ENCODE measurements at regions not wholly inside any gene's neighbourhood (a gene's known extent, or its start where the extent isn't known, plus 50 kb on each side); places are given as distances from the start of the nearest gene placed in this dataset.

DNA sequence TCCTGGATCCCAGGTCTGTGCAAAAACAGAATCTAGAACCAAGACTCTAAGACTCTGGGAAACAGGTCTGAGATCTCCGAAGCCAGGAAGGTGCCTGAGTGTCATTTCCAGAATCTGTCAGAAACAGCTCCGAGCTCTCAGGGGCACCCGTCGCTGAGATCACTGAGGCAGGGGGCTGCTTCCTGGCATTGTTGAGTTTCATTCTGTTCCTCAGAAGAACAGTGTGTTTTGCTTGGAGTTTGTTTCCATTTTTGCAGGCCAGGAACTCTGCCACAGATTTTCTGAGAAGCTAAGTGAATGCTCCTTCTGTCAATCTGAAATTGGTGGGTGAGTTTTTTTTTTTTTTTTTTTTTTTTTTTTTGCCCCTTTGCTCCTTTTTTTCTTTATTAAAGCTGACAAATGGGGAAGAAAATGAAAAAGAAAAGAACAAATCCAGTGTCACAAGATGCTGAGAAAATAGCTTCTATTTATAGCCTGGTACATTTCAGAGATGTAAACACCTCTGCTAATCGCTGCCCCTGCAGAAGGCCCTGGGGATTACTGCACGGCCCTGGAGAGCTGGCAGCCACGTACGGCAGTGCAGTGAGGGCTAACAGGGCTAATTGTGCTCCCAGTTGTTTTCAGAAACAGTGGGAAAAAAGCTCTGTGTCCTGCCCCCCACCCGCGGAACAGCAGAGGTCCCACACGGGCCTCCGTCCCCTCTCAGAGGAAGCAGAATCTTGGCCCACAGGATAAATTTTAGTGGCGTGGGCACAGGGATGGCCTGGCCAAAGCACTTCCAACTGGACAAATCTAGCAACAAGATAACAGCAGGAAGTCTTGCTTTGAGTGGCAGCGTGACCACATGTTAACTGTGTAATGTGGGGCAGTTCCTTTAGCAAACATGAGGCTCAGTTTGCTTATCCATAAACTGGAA lies 237.6 kb upstream of the IRS2 start:
- H3K4me3 ChIP-seq: no peak overlapping the region
- H3K27me3 ChIP-seq: no peaks in the 10 kb centered on the region
- H3K9me3 ChIP-seq: no peaks in the 10 kb centered on the region
- TF ChIP-seq CTCF (IDR thresholded peaks at IDR 0.05): no peak
- no peaks in the 10 kb centered on the region for H3K36me3 ChIP-seq
- FAIRE-seq (no peak), DNase-seq (peak in 2 of 6 donors; percentile 13 to 34), ATAC-seq (peak; percentile 70 to 94 (median 90))
- peak overlapping the region in 2 of 4 donors; percentile 17 to 38 for H3K27ac ChIP-seq
- intact Hi-C loops (cut with DNase I): no loop called here
- H3K4me1 ChIP-seq: no peaks in the 10 kb centered on the region
- WGBS, 2 donors: 59 to 61% methylated on average over 14 of the region's 14 CpGs

- no peak overlapping the region for H3K27ac ChIP-seq
- intact Hi-C loops (cut with DNase I): no loop called here
- H3K36me3 ChIP-seq: no peaks in the 10 kb centered on the region
- peaks cover 12 to 16% (median 12%) of the 10 kb centered on the region in 3 donors for H3K4me1 ChIP-seq
- no peak for DNase-seq
- H3K9me3 ChIP-seq: no peaks in the 10 kb centered on the region
- FAIRE-seq: no peak
- no peaks in the 10 kb centered on the region for H3K27me3 ChIP-seq
- no peak for ATAC-seq
- WGBS, 2 donors: 83 to 89% methylated on average over 11 of the region's 11 CpGs
- no peak for TF ChIP-seq CTCF (IDR thresholded peaks at IDR 0.05)
- no peak overlapping the region for H3K4me3 ChIP-seq
These were observed 231.6 kb upstream of the IRS2 start for GRCh38 chr13:110018009-110018408.

- FAIRE-seq (no peak), ATAC-seq (peak in 2 of 4 donors; percentile 11 to 70), DNase-seq (no peak)
- intact Hi-C loops (cut with DNase I): no loop called here
- Histone ChIP-seq H3K9me3 (no peaks in the 10 kb centered on the region), H3K27me3 (no peaks in the 10 kb centered on the region), H3K4me1 (peaks cover 12 to 16% (median 12%) of the 10 kb centered on the region in 3 donors), H3K36me3 (no peaks in the 10 kb centered on the region), H3K27ac (no peak overlapping the region), H3K4me3 (no peak overlapping the region)
- WGBS, 2 donors: 66 to 69% methylated on average over 7 of the region's 7 CpGs
- TF ChIP-seq CTCF (IDR thresholded peaks at IDR 0.05): no peak
These were observed 231.0 kb upstream of the IRS2 start for GRCh38 chr13:110017379-110017778.

- 11 to 16% methylated on average over 6 of the region's 6 CpGs for WGBS, 2 donors
- intact Hi-C loops (cut with DNase I): no loop called here
- Histone ChIP-seq H3K4me3 (no peak overlapping the region), H3K9me3 (no peaks in the 10 kb centered on the region), H3K27ac (peak overlapping the region in 3 of 4 donors; percentile 25 to 63 (median 47)), H3K4me1 (peaks cover 12 to 16% (median 12%) of the 10 kb centered on the region in 3 donors), H3K36me3 (no peaks in the 10 kb centered on the region), H3K27me3 (no peaks in the 10 kb centered on the region)
- no peak for TF ChIP-seq CTCF (IDR thresholded peaks at IDR 0.05)
- peak; percentile 57 to 87 (median 78) for DNase-seq
- FAIRE-seq: no peak
- ATAC-seq: peak; percentile 61 to 82 (median 79)
These were observed 228.9 kb upstream of the IRS2 start for GRCh38 chr13:110015253-110015652.

DNA sequence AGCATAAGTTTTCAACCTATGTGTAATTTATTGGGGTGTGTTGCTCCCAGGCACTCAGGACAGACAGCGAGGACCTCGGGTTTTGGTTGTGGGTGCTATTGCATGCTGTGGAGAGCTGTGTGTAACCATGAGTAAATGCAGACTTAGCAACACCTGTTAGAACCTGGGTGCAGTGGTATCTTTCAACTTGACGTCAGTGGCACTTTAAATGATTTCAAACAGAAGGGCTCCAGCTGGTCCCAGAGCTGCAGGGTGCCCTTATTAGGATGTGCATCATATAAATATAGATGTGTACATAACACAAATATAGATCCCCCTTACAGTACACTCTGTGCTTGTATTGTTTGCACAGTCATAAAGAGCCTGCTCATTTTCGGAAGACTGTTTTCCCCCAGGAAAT lies 228.3 kb upstream of the IRS2 start:
- H3K27me3 ChIP-seq: no peaks in the 10 kb centered on the region
- H3K9me3 ChIP-seq: no peaks in the 10 kb centered on the region
- DNase-seq: peak in 3 of 6 donors; percentile 43 to 70 (median 55)
- 31 to 33% methylated on average over 4 of the region's 4 CpGs for WGBS, 2 donors
- H3K36me3 ChIP-seq: no peaks in the 10 kb centered on the region
- no peak overlapping the region for H3K4me3 ChIP-seq
- intact Hi-C loops (cut with DNase I): no loop called here
- FAIRE-seq: no peak
- peaks cover 12 to 16% (median 12%) of the 10 kb centered on the region in 3 donors for H3K4me1 ChIP-seq
- no peak for TF ChIP-seq CTCF (IDR thresholded peaks at IDR 0.05)
- peak overlapping the region in 3 of 4 donors; percentile 25 to 63 (median 47) for H3K27ac ChIP-seq
- peak; percentile 79 to 92 (median 88) for ATAC-seq

Measured in pancreas (tissue), 10 donors.